LNCAP (cell line): ENCODE measurements at regions not wholly inside any gene's neighbourhood (a gene's known extent, or its start where the extent isn't known, plus 50 kb on each side); places are given as distances from the start of the nearest gene placed in this dataset.

ENCODE experiments used
- CTCF ChIP-seq: fragments of 450-650 bp; IDR thresholded peaks from 2 replicates; pipeline ENCODE4 v1.5.1; 2017; ENCODE audit warnings: mild to moderate bottlenecking

- no peak for TF ChIP-seq CTCF
Observed at GRCh38 chr14:97415907-97416306, 618.7 kb downstream of the VRK1 start.

DNA sequence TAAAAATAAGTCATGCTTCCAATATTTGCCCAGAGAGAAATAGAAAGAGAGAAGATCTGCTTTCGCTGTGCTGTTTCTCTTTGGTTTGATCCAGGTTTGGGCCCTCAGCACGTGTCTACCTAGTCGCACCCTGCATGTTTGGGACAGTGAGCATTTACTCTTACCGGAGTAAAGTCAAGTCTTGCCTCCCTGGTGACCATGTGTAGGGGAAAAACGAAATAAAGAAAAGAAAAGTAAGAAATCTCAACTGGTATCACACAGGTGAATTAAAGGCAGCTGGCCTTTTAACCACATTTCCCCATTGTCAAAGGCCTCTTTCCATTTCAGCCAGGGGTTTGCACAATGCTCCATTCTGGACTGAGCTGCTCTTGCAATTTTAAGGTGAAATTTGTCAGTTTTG lies 619.4 kb downstream of the VRK1 start:
- no peak for TF ChIP-seq CTCF

DNA sequence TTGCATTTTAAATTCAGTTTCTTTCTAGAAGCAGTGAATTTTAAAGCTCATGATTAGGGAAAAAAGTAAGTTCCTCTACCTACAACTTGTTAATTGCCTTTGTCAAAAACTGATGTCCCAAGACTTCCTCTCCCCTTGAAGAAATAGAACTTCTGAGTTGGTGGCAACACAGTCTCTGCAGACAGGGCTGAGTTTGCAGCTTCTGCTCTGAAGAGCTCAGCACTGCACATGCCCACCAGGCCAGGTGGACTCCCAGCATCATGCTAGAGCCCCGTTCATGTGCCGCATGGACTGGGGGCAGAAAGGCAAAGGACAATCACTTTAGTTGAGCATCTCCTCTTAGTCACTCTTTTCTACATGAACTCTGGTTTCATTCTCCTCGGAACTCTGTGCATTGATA lies 620.1 kb downstream of the VRK1 start:
- TF ChIP-seq CTCF: no peak

- TF ChIP-seq CTCF: no peak
Observed at GRCh38 chr14:97420211-97420610, 623.0 kb downstream of the VRK1 start.

DNA sequence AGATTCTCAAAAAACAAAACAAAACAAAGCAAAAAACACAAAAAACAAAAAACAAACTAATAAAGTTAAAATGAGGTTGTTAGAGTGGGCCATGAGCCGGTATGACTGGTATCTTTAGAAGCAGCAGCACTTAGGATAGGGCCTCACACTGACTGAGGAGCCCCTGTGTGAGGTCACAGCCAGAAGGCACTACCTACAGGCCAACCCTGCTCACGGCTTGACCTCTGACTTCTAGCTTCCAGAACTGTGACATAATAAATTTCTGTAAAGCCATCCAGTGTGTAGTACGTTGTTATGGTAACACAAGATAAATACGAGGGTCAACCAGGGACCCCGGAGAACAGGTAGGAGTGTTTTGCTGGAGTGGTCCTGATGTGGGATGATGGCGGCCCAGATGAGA lies 629.6 kb downstream of the VRK1 start:
- no peak for TF ChIP-seq CTCF

DNA sequence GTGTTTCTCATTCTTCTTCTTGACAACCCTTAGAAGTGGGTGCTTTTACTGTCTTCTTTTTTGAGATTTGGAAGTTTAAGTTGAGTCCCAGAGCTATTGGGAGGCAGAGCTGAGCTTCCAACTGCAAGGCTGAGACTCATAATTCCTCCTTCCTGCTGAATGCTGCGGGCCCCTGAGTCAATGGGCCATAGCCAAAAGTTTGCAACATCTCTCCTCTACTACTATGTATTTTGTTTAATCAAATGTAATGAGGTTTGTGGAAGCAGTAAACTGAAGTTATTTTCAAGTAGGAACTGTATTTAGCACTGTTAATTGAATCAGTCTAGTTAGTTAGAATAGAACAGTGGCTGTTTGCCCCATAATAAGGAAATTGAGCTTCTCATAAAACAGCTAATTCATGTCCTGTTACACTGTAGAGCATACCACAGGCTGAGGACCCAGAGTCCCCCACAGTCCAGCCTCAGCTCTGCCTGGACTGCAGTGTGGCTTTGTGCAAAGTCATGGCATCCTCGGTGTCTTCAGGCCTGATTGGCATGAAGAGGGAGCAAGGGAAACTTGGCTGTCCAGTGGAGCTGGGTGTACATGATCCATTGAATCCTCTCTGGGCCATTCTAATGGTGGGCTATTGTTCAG lies 631.7 kb downstream of the VRK1 start:
- TF ChIP-seq CTCF: no peak

GRCh38 chr14:97432586-97432985 lies 635.4 kb downstream of the VRK1 start:
- TF ChIP-seq CTCF: no peak
